Choroid plexus epithelial cell (primary cell): ENCODE measurements at regions not wholly inside any gene's neighbourhood (a gene's known extent, or its start where the extent isn't known, plus 50 kb on each side); places are given as distances from the start of the nearest gene placed in this dataset.

ENCODE experiments used
- DNase-seq: peaks from one replicate; pipeline ENCODE4 v3.0.0-alpha.2; 2010; ENCODE audit warnings: low read depth
- H3K4me3 ChIP-seq: 2 replicates; pipeline ENCODE4 v1.5.1; 2011; ENCODE audit warnings: low read depth, mild to moderate bottlenecking, control low read depth, low read length, moderate library complexity
- TF ChIP-seq, protein P1 (sequence below): conservative IDR thresholded peaks from 2 replicates; pipeline ENCODE4 v1.5.1; 2011; ENCODE audit warnings: low read depth, mild to moderate bottlenecking, control low read depth, inconsistent platforms, low read length, moderate library complexity

DNA sequence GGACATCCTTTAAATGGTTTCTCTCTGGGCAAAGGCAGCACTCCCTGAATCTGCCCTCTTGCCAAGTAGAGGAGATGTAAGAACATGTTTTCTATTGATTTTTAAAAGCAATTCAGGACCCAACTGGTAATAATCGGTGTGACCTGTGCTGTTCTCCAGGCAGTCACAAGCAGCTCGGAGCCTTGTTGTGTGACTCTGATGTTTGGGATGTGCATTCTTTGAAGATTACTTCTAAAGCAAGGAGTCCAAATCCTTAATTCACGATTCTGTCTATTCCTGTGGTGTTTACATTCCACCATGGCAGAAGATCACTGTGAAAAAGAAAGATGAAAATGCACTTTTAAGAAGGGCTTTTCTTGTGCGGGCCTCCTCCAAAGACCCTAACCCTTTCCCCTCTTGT is 122.3 kb upstream of the ZNF536 start:
- TF ChIP-seq, protein P1, sequence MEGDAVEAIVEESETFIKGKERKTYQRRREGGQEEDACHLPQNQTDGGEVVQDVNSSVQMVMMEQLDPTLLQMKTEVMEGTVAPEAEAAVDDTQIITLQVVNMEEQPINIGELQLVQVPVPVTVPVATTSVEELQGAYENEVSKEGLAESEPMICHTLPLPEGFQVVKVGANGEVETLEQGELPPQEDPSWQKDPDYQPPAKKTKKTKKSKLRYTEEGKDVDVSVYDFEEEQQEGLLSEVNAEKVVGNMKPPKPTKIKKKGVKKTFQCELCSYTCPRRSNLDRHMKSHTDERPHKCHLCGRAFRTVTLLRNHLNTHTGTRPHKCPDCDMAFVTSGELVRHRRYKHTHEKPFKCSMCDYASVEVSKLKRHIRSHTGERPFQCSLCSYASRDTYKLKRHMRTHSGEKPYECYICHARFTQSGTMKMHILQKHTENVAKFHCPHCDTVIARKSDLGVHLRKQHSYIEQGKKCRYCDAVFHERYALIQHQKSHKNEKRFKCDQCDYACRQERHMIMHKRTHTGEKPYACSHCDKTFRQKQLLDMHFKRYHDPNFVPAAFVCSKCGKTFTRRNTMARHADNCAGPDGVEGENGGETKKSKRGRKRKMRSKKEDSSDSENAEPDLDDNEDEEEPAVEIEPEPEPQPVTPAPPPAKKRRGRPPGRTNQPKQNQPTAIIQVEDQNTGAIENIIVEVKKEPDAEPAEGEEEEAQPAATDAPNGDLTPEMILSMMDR: no peak
- DNase-seq: no peak
- H3K4me3 ChIP-seq: no peak overlapping the region

DNA sequence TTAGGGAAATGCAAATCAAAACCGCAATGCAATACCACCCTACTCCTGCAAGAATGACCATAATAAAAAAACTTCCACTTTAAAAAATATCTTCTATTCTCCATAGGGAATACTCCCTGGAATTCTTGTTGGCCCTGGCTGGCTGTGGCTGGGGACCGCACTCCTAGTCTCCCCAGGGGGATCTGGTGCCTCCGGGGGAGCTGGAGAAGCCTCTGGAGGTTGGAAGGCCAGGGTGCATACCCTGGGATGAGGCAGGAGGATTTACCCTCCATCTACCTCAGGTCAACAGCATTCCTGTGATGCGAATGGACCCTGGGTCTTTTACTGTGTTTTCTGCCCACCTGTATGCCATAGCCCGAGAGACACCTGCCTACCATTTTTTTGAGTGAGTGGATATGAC is 120.0 kb upstream of the ZNF536 start:
- no peak overlapping the region for H3K4me3 ChIP-seq
- no peak for DNase-seq
- TF ChIP-seq, protein P1: no peak

DNA sequence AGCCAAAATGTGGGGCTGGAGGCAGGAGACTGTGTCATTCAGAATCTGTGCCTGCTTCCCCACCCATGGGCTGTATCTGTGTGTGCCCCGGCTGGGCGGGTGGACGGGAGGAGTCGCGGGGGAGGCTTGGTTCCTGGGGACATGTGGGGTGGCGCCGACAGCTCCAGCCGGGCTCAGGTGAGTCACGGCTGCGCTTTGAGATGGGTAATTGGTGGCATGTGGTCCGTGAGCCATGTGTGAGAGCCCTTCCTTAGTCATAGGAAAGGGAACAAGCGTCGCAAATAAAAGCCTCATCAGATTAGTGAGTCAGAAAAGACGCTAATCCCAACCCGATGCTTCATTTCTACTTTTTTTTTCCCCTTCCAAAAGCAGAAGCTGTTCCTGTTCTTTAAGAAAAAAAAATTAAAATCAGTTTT is 118.6 kb upstream of the ZNF536 start:
- H3K4me3 ChIP-seq: no peak overlapping the region
- DNase-seq: no peak
- TF ChIP-seq, protein P1: no peak

DNA sequence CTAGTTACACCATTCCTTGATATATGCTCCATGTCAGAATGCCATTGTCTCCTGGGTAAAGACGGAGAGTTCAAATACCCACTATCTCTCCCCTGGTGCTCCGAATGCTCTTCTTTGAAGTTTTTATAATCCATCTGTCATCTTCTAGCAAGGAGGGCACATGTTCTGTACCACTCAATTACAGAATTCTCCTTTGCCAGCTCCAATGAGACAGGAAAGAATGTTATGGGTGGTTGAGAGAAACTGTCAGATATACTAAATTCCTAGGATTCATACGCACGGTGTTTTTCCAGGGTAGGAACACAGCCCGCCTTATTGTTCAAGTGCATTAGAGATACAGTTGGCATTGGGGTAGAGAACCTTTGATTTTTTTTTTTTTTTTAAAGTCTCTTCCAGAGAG is 118.0 kb upstream of the ZNF536 start:
- no peak for DNase-seq
- TF ChIP-seq, protein P1: no peak
- no peak overlapping the region for H3K4me3 ChIP-seq

DNA sequence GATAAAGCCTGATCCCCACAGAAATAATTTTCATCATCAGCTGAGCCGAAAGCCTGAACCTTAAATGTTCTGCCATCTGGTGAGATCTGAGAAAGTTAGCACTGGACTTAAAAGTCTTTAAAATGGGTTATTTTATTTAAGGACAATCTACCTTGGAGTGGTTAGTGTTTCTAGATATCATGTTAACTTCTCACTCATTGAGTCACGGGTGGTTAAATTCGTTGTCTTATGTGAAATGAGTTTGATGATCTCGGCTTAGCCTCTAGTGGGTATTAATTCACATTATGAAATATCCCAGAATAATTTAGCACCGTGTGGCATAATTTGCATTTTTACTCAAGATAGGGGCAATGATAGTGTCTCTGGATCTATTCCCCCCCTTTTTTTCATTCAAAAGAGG is 117.4 kb upstream of the ZNF536 start:
- no peak for DNase-seq
- TF ChIP-seq, protein P1: no peak
- H3K4me3 ChIP-seq: no peak overlapping the region

DNA sequence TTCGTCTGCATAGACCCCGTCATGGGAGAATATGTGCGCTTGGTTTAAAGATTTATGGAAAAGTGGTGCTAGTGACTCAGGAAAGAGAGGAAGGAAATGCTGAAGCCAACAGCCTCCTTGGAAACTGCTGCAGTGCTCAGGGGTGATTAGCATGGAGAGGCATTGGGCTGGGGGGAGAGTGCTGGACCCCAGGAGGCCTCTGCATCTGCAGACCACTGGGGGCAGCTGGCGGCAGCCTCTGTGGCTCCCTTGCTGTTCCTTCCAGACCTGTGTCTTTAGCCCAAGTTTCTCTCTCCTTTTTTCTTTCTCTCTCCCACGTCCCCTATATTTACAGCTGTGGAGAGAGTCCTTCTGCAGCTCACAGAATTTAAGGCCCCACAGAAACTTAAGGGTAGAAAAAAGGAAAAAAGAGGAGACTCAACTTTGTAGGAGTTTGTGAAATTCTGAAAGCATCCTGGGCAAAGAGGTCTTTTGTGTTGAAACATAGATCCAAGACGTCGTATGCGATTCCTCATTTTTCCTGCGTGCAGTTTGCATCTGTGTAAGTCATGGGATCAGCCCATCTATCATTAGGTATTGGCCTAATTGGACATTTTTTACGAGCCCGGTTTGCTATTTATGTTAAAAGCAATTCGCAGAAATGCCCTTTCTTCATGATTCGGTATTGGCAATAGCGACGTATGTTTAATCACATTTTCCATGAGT is 116.2 kb upstream of the ZNF536 start:
- no peak overlapping the region for H3K4me3 ChIP-seq
- TF ChIP-seq, protein P1: no peak
- no peak for DNase-seq

DNA sequence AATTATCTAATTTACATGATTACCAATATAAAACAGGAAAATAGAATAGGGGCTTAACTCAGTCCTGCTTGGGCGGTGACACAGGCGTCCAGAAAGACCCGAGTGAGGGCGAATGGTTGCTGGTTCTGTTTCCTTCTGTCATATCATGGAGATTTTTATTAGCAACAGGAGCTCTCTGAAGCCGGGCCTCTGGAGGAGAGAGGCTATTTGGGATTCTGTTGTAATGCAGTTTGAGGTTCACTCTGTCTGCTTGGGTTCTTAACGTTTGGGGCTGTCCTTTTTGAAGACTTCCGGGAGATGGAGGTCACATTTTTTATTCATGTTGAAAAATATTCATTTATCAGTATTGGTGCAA is 115.7 kb upstream of the ZNF536 start:
- TF ChIP-seq, protein P1: no peak
- no peak overlapping the region for H3K4me3 ChIP-seq
- DNase-seq: no peak
